ENCODE measurements at regions not wholly inside any gene's neighbourhood (a gene's known extent, or its start where the extent isn't known, plus 50 kb on each side); places are given as distances from the start of the nearest gene placed in this dataset.

DNA sequence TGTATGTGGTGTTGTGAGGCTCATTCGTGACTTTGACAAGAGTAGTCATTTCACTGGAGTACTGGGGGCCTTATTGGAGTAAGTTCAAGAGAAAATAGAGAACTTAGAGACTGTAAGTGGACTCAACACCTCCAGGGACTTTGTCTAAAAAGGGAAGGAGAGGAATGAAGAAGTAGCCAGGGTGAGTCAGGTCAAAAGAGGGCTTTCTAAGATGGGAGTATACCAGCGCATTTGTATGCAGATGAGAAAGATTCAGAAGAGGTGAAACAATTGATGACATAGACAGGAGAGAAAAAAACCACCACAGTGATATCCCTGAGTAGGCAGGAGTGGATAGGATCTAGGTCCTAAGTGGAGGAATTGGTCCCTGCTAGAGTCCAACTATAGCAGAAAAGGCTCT is 246.8 kb downstream of the IKZF2 start:
- intact Hi-C loops (cut with DNase I): no loop called here
- DNase-seq (no peak), FAIRE-seq (no peak), ATAC-seq (no peak)
- Histone ChIP-seq H3K4me3 (no peak overlapping the region), H3K9me3 (no peaks in the 10 kb centered on the region), H3K27me3 (no peaks in the 10 kb centered on the region), H3K27ac (no peak overlapping the region), H3K4me1 (no peaks in the 10 kb centered on the region), H3K36me3 (no peaks in the 10 kb centered on the region)
- 79 to 91% methylated on average over 2 of the region's 2 CpGs for WGBS, 2 donors
- TF ChIP-seq, protein P1, sequence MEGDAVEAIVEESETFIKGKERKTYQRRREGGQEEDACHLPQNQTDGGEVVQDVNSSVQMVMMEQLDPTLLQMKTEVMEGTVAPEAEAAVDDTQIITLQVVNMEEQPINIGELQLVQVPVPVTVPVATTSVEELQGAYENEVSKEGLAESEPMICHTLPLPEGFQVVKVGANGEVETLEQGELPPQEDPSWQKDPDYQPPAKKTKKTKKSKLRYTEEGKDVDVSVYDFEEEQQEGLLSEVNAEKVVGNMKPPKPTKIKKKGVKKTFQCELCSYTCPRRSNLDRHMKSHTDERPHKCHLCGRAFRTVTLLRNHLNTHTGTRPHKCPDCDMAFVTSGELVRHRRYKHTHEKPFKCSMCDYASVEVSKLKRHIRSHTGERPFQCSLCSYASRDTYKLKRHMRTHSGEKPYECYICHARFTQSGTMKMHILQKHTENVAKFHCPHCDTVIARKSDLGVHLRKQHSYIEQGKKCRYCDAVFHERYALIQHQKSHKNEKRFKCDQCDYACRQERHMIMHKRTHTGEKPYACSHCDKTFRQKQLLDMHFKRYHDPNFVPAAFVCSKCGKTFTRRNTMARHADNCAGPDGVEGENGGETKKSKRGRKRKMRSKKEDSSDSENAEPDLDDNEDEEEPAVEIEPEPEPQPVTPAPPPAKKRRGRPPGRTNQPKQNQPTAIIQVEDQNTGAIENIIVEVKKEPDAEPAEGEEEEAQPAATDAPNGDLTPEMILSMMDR (IDR thresholded peaks at IDR 0.05): no peak

DNA sequence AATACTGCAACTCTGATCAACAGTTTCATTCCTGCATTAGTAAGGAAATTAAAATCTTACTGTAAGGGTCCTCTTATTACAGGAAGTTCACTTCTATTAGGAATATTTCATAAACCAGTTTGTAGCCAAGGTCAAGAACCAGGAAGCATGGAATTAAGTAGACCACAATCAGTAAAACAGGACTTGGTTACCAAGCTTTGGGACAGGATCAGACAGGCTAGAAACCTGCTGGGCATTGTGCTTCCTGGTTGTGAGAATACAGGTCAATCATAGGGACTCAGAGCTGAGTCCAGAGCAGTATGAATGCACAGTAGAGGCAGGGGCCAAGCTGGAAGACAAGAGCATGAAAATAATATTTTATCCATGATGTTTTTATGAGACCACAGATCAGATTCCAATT is 248.0 kb downstream of the IKZF2 start:
- Histone ChIP-seq H3K4me1 (no peaks in the 10 kb centered on the region), H3K36me3 (no peaks in the 10 kb centered on the region), H3K27ac (no peak overlapping the region), H3K9me3 (no peaks in the 10 kb centered on the region), H3K27me3 (no peaks in the 10 kb centered on the region), H3K4me3 (no peak overlapping the region)
- peak in 3 of 4 donors; percentile 36 to 59 (median 55) for ATAC-seq
- TF ChIP-seq, protein P1 (IDR thresholded peaks at IDR 0.05): no peak
- intact Hi-C loops (cut with DNase I): no loop called here
- FAIRE-seq: no peak
- DNase-seq: no peak

DNA sequence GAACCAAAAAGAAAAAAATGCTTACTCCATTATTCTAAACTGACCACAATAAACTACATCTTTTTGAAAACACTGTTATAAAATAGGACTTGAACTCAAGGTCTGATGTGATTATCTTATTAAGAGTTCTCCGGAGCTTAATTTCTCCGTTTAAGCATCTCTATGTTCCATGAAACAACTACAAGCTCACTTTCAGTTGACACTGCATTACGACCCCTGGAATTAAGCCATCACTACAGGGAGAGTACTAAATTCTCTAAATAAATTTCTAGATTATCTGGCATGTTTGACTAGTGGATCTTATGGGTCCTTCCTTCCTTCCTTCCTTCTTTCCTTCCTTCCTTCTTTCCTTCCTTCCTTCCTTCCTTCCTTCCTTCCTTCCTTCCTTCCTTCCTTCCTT is 249.0 kb downstream of the IKZF2 start:
- H3K27ac ChIP-seq: no peak overlapping the region

DNA sequence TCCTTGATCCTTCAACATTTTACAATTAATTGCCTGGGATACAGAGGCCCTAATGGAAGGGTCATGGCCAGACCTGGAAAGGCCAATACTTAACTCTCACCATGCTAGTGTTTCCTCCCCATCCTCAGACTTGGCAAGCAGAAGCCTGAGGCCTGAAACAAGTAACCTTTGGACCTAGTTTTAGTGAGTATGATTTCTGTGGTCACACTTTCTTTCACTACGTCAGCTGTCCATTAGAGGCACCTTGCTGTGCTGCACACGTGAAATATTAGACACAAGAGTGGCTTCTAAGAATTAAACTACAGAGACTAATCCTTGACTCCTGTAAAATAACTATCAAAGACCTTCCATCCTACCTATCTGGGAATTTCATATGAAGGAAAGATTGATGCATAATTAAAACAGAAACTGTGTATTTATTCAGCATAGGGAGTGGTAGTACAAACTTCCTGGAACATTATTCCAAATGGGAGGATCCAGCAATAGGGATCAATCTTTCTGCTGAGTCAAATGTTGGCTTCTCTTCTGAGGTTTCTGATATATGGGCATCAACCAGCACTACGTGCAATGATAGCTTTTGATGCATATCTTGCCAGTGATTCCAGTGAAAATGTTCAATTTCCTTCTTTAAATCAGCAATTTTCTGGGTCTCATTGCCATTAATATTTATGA is 249.7 kb downstream of the IKZF2 start:
- intact Hi-C loops (cut with DNase I): no loop called here
- no peak overlapping the region for H3K4me3 ChIP-seq
- WGBS, 2 donors: 26 to 30% methylated on average over 3 of the region's 3 CpGs
- H3K4me1 ChIP-seq: no peaks in the 10 kb centered on the region
- no peak for FAIRE-seq
- no peaks in the 10 kb centered on the region for H3K27me3 ChIP-seq
- TF ChIP-seq, protein P1 (IDR thresholded peaks at IDR 0.05): no peak
- peak in 2 of 4 donors; percentile 29 to 54 for ATAC-seq
- H3K36me3 ChIP-seq: no peaks in the 10 kb centered on the region
- no peaks in the 10 kb centered on the region for H3K9me3 ChIP-seq
- DNase-seq: no peak
- H3K27ac ChIP-seq: no peak overlapping the region

More for the DNA sequence above, 249.0 kb downstream of the IKZF2 start:
- FAIRE-seq (no peak), DNase-seq (no peak), ATAC-seq (no peak)
- intact Hi-C loops (cut with DNase I): no loop called here
- Histone ChIP-seq H3K4me3 (no peak overlapping the region), H3K27me3 (no peaks in the 10 kb centered on the region), H3K4me1 (no peaks in the 10 kb centered on the region), H3K36me3 (no peaks in the 10 kb centered on the region), H3K9me3 (no peaks in the 10 kb centered on the region)
- 80 to 94% methylated on average over 3 of the region's 3 CpGs for WGBS, 2 donors
- TF ChIP-seq, protein P1 (IDR thresholded peaks at IDR 0.05): no peak

DNA sequence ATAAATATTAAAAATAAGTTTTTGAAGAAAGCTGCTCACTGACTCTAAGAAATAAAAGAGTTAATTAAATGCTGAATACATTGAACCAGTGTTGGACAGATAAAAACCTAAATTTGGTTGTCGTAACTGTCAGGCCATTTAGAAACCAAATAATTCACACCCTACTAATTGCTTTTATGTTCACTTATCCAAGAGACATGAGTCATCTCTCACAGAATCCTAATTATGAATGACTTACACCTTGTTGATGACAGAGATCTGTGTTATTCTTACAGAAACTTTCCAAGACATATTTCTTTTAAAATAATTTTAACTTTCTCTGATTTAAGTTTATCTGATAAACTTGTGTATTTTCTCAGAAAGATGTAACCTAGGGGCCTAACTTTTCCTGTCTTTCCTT is 250.7 kb downstream of the IKZF2 start:
- H3K4me1 ChIP-seq: no peaks in the 10 kb centered on the region
- no peak for FAIRE-seq
- no peak overlapping the region for H3K4me3 ChIP-seq
- no peaks in the 10 kb centered on the region for H3K27me3 ChIP-seq
- WGBS, 2 donors: 69 to 89% methylated on average over 1 of the region's 1 CpG
- ATAC-seq: no peak
- no peak overlapping the region for H3K27ac ChIP-seq
- H3K36me3 ChIP-seq: no peaks in the 10 kb centered on the region
- TF ChIP-seq, protein P1 (IDR thresholded peaks at IDR 0.05): no peak
- intact Hi-C loops (cut with DNase I): no loop called here
- no peaks in the 10 kb centered on the region for H3K9me3 ChIP-seq
- no peak for DNase-seq
